Muscle of leg (tissue), 3 donors: ENCODE measurements at regions not wholly inside any gene's neighbourhood (a gene's known extent, or its start where the extent isn't known, plus 50 kb on each side); places are given as distances from the start of the nearest gene placed in this dataset.
A peak's percentile ranks its signal among the peaks of the same experiment; 100 is the strongest.

ENCODE experiments used
- DNase-seq: peaks from one replicate; pipeline ENCODE4 v3.0.0; 2013
- H3K27ac ChIP-seq: one replicate; pipeline ENCODE4 v1.5.1; 2013; ENCODE audit warnings: mild to moderate bottlenecking, low read length, control low read depth
- H3K27me3 ChIP-seq: one replicate; pipeline ENCODE4 v1.6.1; 2013; ENCODE audit warnings: low read length; ENCODE audit not compliant: control insufficient read depth, insufficient read depth
- H3K36me3 ChIP-seq: one replicate; pipeline ENCODE4 v1.6.1; 2013; ENCODE audit warnings: low read length; ENCODE audit not compliant: control insufficient read depth, insufficient read depth
- H3K4me1 ChIP-seq: one replicate; pipeline ENCODE4 v1.6.1; 2013; ENCODE audit warnings: low read length; ENCODE audit not compliant: control insufficient read depth, insufficient read depth
- H3K4me3 ChIP-seq: one replicate; pipeline ENCODE4 v1.5.1; 2013; ENCODE audit warnings: low read length, control low read depth
- H3K9me3 ChIP-seq: replicated peaks from 2 replicates; pipeline ENCODE4 v1.6.1; 2013; ENCODE audit warnings: low read depth, low read length; ENCODE audit not compliant: control insufficient read depth
- WGBS: methylation state at CpG from one replicate; pipeline ENCODE4 v1.1.5; 2013; ENCODE audit warnings: missing lambda C conversion rate; ENCODE audit not compliant: insufficient coverage; 5-methylcytosine and 5-hydroxymethylcytosine counted together

DNA sequence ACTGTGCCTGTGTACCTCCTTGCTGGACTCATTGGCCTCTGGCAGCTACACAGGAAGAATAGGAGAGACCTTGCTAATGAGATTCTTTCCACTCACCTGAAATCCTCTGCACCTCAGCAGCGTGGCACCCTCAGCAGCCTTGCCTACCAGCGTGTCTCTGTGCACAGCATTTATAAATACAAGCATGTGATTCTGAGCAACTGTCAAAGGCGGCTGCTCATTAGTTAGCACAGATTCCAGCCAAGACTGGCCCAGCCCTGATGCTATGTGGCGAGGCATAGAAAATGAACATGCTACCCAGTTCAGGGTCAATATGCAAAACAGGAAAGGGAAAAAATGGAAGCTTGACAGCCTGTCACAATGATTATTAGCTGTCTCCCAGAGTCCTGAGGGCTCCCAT is 298.0 kb downstream of the C4orf33 start:
- 83% methylated on average over 3 of the region's 4 CpGs for WGBS
- DNase-seq, result no peak

DNA sequence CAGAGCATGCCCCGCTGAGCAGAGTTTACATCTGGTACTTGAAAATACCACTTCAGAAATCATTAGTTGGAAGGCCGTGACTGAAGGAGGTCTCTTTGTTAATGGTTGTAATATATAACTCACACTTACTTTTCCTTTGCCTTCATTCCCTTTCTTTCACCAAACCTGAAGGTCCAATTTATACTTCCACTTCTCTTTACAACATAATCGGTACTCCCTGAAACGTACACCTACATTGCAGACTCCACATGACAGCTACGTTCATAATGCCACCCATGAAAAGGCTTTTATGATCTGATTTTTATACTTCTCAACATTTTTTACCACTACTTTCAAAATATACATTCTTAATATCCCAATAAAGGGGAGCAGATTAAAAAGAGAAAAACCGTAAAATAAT is 298.7 kb downstream of the C4orf33 start:
- no peaks in the 10 kb centered on the region for H3K27me3 ChIP-seq
- H3K9me3 ChIP-seq, result no peaks in the 10 kb centered on the region
- H3K4me1 ChIP-seq, result no peaks in the 10 kb centered on the region
- no peaks in the 10 kb centered on the region for H3K36me3 ChIP-seq
- H3K27ac ChIP-seq, result no peak overlapping the region
- H3K4me3 ChIP-seq, result no peak overlapping the region
- 45% methylated on average over 2 of the region's 6 CpGs for WGBS
- no peak for DNase-seq

More for the DNA sequence above, 298.0 kb downstream of the C4orf33 start:
- no peaks in the 10 kb centered on the region for H3K27me3 ChIP-seq
- H3K36me3 ChIP-seq, result no peaks in the 10 kb centered on the region
- H3K9me3 ChIP-seq, result no peaks in the 10 kb centered on the region
- H3K4me1 ChIP-seq, result no peaks in the 10 kb centered on the region
- no peak overlapping the region for H3K4me3 ChIP-seq
- no peak overlapping the region for H3K27ac ChIP-seq

DNA sequence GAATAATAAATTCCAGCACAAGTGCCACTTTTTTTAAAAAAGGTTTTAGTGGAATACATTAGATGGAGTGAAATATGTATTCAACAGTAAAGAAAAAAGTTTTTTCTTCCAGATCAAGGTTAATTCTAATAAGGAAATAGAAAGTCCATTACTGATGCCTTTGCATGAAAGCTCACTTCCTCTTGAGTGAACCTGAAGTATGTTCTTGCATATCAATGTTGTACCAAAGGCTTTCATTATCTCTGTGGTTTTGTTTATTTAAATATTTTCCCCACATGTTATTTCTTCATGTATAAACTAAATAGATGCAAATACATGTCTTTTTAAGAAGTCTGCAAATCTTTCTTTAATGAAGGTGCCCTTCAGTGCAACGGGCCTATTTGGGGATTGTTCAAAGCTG is 307.9 kb downstream of the C4orf33 start:
- H3K4me1 ChIP-seq, result no peaks in the 10 kb centered on the region
- DNase-seq, result no peak
- H3K4me3 ChIP-seq, result no peak overlapping the region
- WGBS, result no CpG with 5 or more reads among the region's 1 CpG
- no peaks in the 10 kb centered on the region for H3K27me3 ChIP-seq
- H3K36me3 ChIP-seq, result no peaks in the 10 kb centered on the region
- H3K9me3 ChIP-seq, result no peaks in the 10 kb centered on the region
- H3K27ac ChIP-seq, result no peak overlapping the region

DNA sequence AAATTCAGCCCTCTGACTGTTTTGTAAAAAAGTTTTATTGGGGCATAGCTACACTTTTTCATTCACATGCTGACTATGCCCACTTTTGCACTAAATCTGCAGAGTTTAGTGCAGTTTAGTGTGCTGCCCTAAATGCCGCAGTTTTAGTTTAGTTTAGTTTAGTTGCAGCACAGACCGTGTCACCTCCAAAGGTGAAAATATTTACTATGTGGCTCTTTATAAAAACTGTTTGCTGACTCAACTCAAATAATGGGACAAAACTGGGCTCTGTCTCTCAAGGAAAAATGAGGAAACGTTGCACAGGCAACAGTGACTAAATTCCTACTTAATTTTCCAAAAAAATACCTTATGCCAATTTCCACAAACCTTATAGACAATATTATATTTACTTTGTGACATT is 314.2 kb downstream of the C4orf33 start:
- no peaks in the 10 kb centered on the region for H3K9me3 ChIP-seq
- H3K27ac ChIP-seq, result no peak overlapping the region
- WGBS, result no CpG with 5 or more reads among the region's 3 CpGs
- no peak for DNase-seq
- H3K4me3 ChIP-seq, result no peak overlapping the region
- no peaks in the 10 kb centered on the region for H3K27me3 ChIP-seq
- H3K4me1 ChIP-seq, result no peaks in the 10 kb centered on the region
- H3K36me3 ChIP-seq, result no peaks in the 10 kb centered on the region

DNA sequence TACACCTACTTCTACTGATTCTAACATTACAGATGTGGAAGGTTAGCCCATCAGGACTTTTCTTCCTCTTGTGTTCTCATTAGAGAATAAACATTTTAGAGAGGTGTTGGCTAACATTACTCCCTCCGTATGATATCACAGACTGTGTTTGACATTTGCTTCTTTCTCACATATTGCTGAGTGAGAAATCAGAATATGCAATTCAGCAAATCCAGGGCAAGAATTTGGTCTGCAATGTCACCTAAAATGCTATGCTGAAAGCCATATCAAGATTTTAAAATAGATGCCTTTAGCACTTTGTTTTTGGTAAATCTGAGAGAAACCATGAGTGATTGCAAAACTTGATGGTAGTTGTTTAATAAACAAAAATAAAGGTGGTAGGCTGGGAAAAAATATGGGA is 319.1 kb downstream of the C4orf33 start:
- H3K4me3 ChIP-seq, result no peak overlapping the region
- no peaks in the 10 kb centered on the region for H3K27me3 ChIP-seq
- H3K4me1 ChIP-seq, result no peaks in the 10 kb centered on the region
- H3K27ac ChIP-seq, result no peak overlapping the region
- WGBS, result no CpG with 5 or more reads among the region's 1 CpG
- H3K9me3 ChIP-seq, result no peaks in the 10 kb centered on the region
- no peaks in the 10 kb centered on the region for H3K36me3 ChIP-seq
- DNase-seq, result no peak

DNA sequence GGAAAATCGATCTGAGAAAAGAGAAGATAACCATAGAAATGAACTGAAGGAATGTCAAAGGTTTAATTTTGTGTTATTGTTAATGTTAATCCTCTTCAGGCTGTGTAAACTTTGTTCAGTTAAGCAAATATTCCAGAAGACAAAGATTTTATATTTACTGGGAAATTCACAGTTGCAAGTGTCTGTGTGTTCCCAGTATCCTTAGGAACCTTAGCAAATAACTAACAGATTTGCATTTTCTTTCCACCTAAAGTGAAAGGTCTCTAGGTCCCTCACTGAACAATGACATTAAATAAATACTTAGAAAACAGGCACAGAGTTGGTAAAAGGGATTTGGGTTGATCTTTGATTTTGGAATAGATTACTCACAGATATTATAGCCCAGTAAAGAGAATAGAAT is 324.7 kb downstream of the C4orf33 start:
- Histone ChIP-seq H3K9me3 (no peaks in the 10 kb centered on the region), H3K4me3 (no peak overlapping the region), H3K4me1 (no peaks in the 10 kb centered on the region), H3K27me3 (no peaks in the 10 kb centered on the region), H3K27ac (no peak overlapping the region), H3K36me3 (no peaks in the 10 kb centered on the region)
- DNase-seq, result no peak
- no CpG with 5 or more reads among the region's 1 CpG for WGBS

DNA sequence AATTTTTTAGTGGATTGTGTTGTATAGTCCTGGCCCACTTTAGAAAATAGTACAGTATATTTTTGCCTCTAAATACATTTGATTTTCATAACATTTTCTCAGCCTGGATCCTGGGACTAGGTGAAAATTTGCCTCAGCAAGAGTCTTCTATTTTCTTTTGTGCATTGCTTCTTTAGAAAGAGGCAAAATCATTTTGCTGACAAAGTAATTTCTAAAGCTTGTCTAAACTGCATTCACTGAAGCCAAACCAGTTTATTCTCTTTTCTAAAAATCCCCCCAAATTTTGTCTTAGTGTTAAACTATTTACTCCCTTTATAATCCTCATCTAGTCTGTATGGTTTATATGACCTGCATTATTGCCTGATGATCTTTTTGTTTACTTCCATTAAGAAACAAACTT is 326.3 kb downstream of the C4orf33 start:
- DNase-seq, result no peak
- Histone ChIP-seq H3K9me3 (no peaks in the 10 kb centered on the region), H3K36me3 (no peaks in the 10 kb centered on the region), H3K27ac (no peak overlapping the region), H3K4me1 (no peaks in the 10 kb centered on the region), H3K4me3 (no peak overlapping the region), H3K27me3 (no peaks in the 10 kb centered on the region)

DNA sequence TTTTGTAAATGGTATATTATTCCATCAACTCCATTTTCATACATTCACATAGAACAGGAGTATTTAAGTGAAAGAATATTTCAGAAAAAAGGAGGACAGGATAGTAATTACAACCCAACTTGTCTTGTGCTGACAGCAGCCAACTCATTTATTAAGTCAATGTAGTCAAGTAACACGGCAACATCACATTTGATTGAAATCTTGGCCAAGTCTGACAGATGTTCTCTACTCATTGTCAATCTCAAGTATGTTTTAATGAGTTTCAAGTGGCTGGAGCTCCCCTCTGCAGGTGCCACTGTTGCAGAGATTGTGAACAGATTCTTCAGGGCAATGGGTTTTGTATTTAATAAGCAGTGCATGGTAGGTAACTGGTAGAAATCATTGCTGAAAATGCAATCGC is 332.5 kb downstream of the C4orf33 start:
- peaks cover 2% of the 10 kb centered on the region for H3K4me1 ChIP-seq
- DNase-seq, result no peak
- H3K4me3 ChIP-seq, result no peak overlapping the region
- H3K27ac ChIP-seq, result no peak overlapping the region
- H3K36me3 ChIP-seq, result no peaks in the 10 kb centered on the region
- H3K9me3 ChIP-seq, result no peaks in the 10 kb centered on the region
- WGBS, result no CpG with 5 or more reads among the region's 2 CpGs
- no peaks in the 10 kb centered on the region for H3K27me3 ChIP-seq

DNA sequence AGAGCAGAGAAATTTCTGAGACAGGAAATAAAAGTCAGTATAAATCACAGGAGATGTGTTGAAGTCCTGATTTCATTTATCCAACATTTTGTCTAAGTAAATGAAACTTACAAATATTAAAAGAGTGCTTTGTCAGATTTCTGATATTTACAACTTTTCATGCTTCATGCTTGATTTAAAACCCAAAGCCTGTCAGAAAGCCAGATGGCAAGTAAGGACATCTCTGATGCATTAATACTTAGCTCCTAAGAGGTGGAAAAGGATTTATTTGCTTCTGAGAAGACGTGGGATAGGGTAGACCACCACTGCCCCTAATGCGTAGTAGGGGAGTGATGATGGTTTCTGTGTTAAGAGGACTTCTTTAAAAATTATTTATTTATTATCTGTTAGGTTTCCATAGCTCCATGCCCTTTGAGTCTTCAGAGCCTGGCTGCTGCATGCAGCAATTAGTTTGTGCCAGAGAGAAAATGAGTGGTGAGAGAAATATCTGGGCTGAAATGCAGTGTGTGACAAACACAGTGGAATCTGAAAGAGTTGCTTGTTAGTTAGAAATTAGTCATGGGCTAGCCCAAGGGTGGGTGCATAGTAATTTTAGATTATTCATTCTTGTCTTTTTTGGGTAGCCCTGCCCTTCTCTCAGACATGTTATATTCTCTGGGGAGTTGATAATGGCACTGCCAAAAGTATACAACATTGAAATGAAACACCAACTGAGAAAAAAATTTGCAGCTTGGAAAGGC is 333.8 kb downstream of the C4orf33 start:
- Histone ChIP-seq H3K4me1 (peaks cover 2% of the 10 kb centered on the region), H3K27me3 (no peaks in the 10 kb centered on the region), H3K4me3 (no peak overlapping the region), H3K9me3 (no peaks in the 10 kb centered on the region), H3K27ac (no peak overlapping the region), H3K36me3 (no peaks in the 10 kb centered on the region)
- no CpG with 5 or more reads among the region's 2 CpGs for WGBS
- DNase-seq, result peak; percentile 70

DNA sequence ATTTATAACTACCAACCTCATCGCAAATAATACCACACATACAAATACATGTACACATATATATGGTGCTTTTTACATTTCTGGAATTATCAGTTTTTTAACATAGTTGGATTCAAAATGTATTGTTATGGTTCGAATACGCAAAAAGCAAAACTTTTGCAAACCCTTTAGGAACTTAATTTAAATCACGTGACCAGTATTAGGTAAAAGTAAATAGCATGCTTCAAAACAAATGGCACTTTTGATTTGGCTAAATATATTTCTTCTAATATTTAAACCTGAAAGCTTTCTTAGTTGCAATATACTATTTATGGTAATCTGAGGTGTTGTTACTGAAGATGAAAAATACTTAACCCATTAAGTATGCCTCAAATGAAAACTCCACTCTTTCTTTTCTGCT is 341.4 kb downstream of the C4orf33 start:
- Histone ChIP-seq H3K4me1 (no peaks in the 10 kb centered on the region), H3K4me3 (no peak overlapping the region), H3K9me3 (no peaks in the 10 kb centered on the region), H3K27ac (no peak overlapping the region), H3K27me3 (no peaks in the 10 kb centered on the region), H3K36me3 (no peaks in the 10 kb centered on the region)
- no peak for DNase-seq
- WGBS, result no CpG with 5 or more reads among the region's 4 CpGs

DNA sequence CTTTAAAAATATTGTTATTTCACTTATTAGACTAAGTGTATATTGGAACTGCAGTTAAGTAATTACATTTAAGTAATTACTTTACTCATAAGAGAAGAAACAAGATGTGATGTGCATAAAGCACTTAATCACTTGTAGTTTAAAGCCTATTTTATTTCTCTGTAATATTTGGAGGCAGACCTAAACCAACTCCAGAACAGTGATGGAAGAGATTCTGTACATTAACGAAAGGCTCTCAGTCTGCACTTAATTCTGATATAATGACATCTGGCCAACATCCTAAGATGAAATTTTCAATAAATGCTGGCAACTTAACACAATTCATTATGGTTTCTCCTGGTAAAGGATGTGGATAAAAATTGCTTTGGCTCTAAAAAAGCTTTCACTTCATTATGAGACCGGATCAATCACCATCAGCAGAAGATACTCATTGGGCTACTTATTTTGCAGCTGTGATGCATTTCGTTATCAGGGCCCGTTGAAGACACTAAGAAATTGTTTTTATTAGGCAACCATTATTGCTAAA is 342.6 kb downstream of the C4orf33 start:
- no peaks in the 10 kb centered on the region for H3K4me1 ChIP-seq
- 40% methylated on average over 1 of the region's 4 CpGs for WGBS
- H3K9me3 ChIP-seq, result no peaks in the 10 kb centered on the region
- H3K27ac ChIP-seq, result no peak overlapping the region
- no peaks in the 10 kb centered on the region for H3K27me3 ChIP-seq
- no peaks in the 10 kb centered on the region for H3K36me3 ChIP-seq
- no peak for DNase-seq
- no peak overlapping the region for H3K4me3 ChIP-seq
